ENCODE measurements at regions not wholly inside any gene's neighbourhood (a gene's known extent, or its start where the extent isn't known, plus 50 kb on each side); places are given as distances from the start of the nearest gene placed in this dataset.

DNA sequence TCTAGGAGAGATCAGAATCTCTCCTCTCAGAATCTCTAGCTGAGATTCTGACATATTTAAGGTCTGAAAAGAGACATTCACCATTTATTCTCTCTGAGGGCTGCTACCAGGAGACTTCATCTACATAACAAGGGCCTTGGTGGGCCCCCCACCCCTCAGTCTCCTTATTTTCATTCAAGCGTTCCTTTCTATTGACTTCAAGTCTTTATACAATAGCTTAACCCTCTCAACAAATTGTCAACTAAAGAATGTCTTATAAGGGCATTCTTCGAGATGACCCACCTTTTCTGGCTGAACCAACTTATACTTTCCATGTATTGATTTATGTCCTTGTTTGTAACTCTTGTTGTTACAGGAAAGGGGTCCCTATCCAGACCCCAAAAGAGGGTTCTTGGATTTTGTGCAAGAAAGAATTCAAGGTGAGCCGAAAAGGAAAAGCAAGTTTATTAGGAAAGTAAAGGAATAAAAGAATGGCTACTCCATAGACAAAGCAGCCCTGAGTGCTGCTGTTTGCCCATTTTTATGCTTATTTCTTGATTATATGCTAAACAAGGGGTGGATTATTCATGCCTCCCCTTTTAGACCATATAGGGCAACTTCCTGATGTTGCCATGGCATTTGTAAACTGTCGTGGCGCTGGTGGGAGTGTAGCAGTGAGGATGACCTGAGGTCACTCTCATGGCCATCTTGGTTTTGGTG is 209.5 kb upstream of the ALCAM start:
- Histone ChIP-seq H3K27ac (no peak overlapping the region), H3K27me3 (replicated peaks; ENCODE audit: insufficient read depth) (no peaks in the 10 kb centered on the region), H3K4me3 (no peak overlapping the region), H3K36me3 (no peaks in the 10 kb centered on the region), H3K4me1 (ENCODE audit: control insufficient read depth in 1 of 2, low read depth in 2 of 2) (no peaks in the 10 kb centered on the region), H3K9me3 (no peaks in the 10 kb centered on the region)
- ATAC-seq (ENCODE audit: insufficient number of reproducible peaks, low FRiP score, low read depth), result no peak
- TF ChIP-seq, protein P1, sequence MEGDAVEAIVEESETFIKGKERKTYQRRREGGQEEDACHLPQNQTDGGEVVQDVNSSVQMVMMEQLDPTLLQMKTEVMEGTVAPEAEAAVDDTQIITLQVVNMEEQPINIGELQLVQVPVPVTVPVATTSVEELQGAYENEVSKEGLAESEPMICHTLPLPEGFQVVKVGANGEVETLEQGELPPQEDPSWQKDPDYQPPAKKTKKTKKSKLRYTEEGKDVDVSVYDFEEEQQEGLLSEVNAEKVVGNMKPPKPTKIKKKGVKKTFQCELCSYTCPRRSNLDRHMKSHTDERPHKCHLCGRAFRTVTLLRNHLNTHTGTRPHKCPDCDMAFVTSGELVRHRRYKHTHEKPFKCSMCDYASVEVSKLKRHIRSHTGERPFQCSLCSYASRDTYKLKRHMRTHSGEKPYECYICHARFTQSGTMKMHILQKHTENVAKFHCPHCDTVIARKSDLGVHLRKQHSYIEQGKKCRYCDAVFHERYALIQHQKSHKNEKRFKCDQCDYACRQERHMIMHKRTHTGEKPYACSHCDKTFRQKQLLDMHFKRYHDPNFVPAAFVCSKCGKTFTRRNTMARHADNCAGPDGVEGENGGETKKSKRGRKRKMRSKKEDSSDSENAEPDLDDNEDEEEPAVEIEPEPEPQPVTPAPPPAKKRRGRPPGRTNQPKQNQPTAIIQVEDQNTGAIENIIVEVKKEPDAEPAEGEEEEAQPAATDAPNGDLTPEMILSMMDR (IDR thresholded peaks at IDR 0.05), result no peak
- no peak for DNase-seq (ENCODE audit: low spot score)

DNA sequence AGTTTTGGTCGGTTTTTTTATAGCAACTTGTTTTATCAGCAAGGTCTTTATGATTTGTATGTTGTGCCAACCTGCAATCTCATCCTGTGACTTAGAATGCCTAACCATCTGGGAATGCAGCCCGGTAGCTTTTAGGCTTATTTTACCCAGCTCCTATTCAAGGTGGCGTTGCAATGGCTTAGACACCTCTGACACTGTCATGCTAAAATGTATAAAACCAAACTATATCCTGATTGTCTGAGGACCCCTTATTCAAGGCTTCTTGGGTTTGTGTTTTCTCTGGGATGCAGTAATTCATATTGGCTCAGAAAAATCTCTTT is 209.0 kb upstream of the ALCAM start:
- H3K4me1 ChIP-seq (ENCODE audit: control insufficient read depth in 1 of 2, low read depth in 2 of 2), result no peaks in the 10 kb centered on the region
- ATAC-seq (ENCODE audit: insufficient number of reproducible peaks, low FRiP score, low read depth) (no peak), DNase-seq (ENCODE audit: low spot score) (no peak)
- H3K4me3 ChIP-seq, result no peak overlapping the region
- H3K27me3 ChIP-seq (replicated peaks; ENCODE audit: insufficient read depth), result no peaks in the 10 kb centered on the region
- no peaks in the 10 kb centered on the region for H3K36me3 ChIP-seq
- no peaks in the 10 kb centered on the region for H3K9me3 ChIP-seq
- H3K27ac ChIP-seq, result no peak overlapping the region
- TF ChIP-seq, protein P1 (IDR thresholded peaks at IDR 0.05), result no peak

DNA sequence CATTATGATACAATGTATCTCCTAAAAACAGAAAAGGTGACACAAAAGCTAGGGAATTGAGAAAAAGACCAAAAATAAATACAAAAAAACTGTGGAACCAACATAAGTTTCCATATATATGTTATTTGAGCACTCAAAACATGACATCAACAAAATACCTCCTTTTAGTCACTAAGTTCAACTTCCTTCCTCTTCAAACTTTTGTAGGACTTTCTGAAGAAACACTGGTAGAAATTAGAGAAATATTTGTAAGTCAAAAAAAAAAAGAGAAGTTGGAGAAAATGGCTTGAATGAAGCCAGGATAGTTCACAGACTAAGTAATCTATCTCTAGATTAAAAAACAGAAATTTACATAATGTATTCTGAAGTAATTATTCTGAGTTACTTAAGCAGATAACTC is 208.4 kb upstream of the ALCAM start:
- Histone ChIP-seq H3K27me3 (replicated peaks; ENCODE audit: insufficient read depth) (no peaks in the 10 kb centered on the region), H3K36me3 (no peaks in the 10 kb centered on the region), H3K4me1 (ENCODE audit: control insufficient read depth in 1 of 2, low read depth in 2 of 2) (no peaks in the 10 kb centered on the region), H3K27ac (no peak overlapping the region), H3K9me3 (no peaks in the 10 kb centered on the region), H3K4me3 (no peak overlapping the region)
- TF ChIP-seq, protein P1 (IDR thresholded peaks at IDR 0.05), result no peak
- ATAC-seq (ENCODE audit: insufficient number of reproducible peaks, low FRiP score, low read depth) (no peak), DNase-seq (ENCODE audit: low spot score) (no peak)

DNA sequence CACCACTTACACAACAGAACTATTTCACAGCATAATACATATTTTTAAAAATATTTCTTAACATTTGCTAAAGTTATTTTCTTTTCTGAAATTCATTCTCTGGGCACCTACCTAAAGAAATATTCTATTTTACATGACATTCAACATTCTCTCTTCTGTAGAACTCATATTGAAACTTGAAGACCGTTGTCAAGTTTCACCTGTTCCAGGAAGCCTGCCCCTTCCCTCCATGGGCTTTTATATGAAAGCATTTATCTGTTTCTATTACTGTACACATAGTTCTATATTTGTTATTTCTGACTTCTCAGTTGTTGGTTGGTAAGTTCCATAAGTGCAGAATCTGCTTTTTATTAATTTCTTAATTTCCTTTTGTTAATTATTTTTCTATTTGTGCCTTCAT is 204.3 kb upstream of the ALCAM start:
- ATAC-seq (ENCODE audit: insufficient number of reproducible peaks, low FRiP score, low read depth) (no peak), DNase-seq (ENCODE audit: low spot score) (no peak)
- H3K4me1 ChIP-seq (ENCODE audit: control insufficient read depth in 1 of 2, low read depth in 2 of 2), result peaks cover 0 to 4% of the 10 kb centered on the region in 2 donors
- TF ChIP-seq, protein P1 (IDR thresholded peaks at IDR 0.05), result no peak
- H3K4me3 ChIP-seq, result no peak overlapping the region
- no peak overlapping the region for H3K27ac ChIP-seq
- H3K36me3 ChIP-seq, result no peaks in the 10 kb centered on the region
- H3K27me3 ChIP-seq (replicated peaks; ENCODE audit: insufficient read depth), result no peaks in the 10 kb centered on the region
- no peaks in the 10 kb centered on the region for H3K9me3 ChIP-seq

DNA sequence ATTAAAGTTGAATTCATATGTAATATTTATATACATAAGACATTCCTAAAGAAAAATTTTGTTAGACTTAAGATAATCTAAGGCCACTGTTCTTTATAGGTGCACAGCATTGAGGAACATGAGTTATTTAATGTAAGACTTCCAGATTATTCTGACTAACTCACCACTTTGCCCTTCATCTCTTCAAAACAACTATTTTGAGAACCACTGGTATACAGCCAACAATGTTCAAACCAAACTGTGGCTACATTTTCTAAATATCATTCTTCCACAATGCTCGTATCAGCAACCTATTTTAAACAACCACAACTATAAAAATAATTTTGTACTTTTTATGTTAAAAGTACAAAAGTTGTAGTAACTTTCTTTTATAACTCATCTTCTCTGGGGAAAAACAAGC is 199.8 kb upstream of the ALCAM start:
- Histone ChIP-seq H3K4me1 (ENCODE audit: control insufficient read depth in 1 of 2, low read depth in 2 of 2) (peaks cover 0 to 5% of the 10 kb centered on the region in 2 donors), H3K4me3 (no peak overlapping the region), H3K9me3 (no peaks in the 10 kb centered on the region), H3K27ac (no peak overlapping the region), H3K36me3 (no peaks in the 10 kb centered on the region), H3K27me3 (replicated peaks; ENCODE audit: insufficient read depth) (no peaks in the 10 kb centered on the region)
- no peak for ATAC-seq (ENCODE audit: insufficient number of reproducible peaks, low FRiP score, low read depth)
- TF ChIP-seq, protein P1 (IDR thresholded peaks at IDR 0.05), result no peak
- no peak for DNase-seq (ENCODE audit: low spot score)

Measured in thoracic aorta (tissue), 2 donors.